ENCODE measurements at regions not wholly inside any gene's neighbourhood (a gene's known extent, or its start where the extent isn't known, plus 50 kb on each side); places are given as distances from the start of the nearest gene placed in this dataset.

- TF ChIP-seq, protein P1, sequence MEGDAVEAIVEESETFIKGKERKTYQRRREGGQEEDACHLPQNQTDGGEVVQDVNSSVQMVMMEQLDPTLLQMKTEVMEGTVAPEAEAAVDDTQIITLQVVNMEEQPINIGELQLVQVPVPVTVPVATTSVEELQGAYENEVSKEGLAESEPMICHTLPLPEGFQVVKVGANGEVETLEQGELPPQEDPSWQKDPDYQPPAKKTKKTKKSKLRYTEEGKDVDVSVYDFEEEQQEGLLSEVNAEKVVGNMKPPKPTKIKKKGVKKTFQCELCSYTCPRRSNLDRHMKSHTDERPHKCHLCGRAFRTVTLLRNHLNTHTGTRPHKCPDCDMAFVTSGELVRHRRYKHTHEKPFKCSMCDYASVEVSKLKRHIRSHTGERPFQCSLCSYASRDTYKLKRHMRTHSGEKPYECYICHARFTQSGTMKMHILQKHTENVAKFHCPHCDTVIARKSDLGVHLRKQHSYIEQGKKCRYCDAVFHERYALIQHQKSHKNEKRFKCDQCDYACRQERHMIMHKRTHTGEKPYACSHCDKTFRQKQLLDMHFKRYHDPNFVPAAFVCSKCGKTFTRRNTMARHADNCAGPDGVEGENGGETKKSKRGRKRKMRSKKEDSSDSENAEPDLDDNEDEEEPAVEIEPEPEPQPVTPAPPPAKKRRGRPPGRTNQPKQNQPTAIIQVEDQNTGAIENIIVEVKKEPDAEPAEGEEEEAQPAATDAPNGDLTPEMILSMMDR (IDR thresholded peaks at IDR 0.05; ENCODE audit: control extremely low read depth in 1 of 3, insufficient read depth in 1 of 3, low read depth in 1 of 3, low read length in 3 of 3), result no peak
- TF ChIP-seq POLR2AphosphoS5 (IDR thresholded peaks at IDR 0.05; ENCODE audit: low read depth, low read length) (no peak), ATF2 (IDR thresholded peaks at IDR 0.05; ENCODE audit: low read length) (no peak), POLR2A (IDR thresholded peaks at IDR 0.05; ENCODE audit: control extremely low read depth in 1 of 2, low read depth in 2 of 2, low read length in 2 of 2) (no peak), EZH2 (IDR thresholded peaks at IDR 0.05; ENCODE audit: low read depth, low read length, severe bottlenecking) (no peak), EP300 (IDR thresholded peaks at IDR 0.05; ENCODE audit: borderline replicate concordance in 1 of 2, low read depth in 2 of 2, low read length in 2 of 2) (no peak), RNF2 (IDR thresholded peaks at IDR 0.05; ENCODE audit: borderline replicate concordance, low read depth, low read length, missing control alignments, poor library complexity, severe bottlenecking) (no peak), CBX5 (IDR thresholded peaks at IDR 0.05; ENCODE audit: low read depth, low read length) (no peak), CREB1 (IDR thresholded peaks at IDR 0.05) (no peak), CHD7 (IDR thresholded peaks at IDR 0.05; ENCODE audit: insufficient replicate concordance, low read length) (no peak), SUZ12 (IDR thresholded peaks at IDR 0.05; ENCODE audit: low read length) (no peak)
- TF ChIP-seq, protein P2, sequence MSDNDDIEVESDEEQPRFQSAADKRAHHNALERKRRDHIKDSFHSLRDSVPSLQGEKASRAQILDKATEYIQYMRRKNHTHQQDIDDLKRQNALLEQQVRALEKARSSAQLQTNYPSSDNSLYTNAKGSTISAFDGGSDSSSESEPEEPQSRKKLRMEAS (IDR thresholded peaks at IDR 0.05), result no peak
These were observed 76.0 kb upstream of the MEX3C start for GRCh38 chr18:51273437-51273836.
